ENCODE measurements at regions not wholly inside any gene's neighbourhood (a gene's known extent, or its start where the extent isn't known, plus 50 kb on each side); places are given as distances from the start of the nearest gene placed in this dataset.

DNA sequence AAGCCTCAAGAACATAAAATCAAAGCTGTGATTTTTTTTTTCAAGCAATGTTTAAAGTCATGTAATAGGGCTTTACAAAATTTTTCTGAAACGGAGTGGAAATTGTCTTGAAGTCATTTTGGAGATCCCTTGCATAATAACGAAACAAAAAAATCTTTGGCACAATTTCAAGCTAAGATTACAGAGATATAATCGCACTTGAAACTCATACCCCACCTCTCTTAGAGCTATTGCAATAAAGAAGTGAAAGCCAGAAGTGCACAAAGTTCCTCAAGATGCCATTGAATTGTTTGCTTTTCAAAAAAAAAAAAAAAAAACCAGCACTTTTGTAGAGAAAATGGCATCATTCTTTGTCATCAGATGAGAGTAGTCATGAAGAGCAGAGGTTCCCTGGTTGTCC, 152.3 kb downstream of the PAX3 start:
- H3K9me3 ChIP-seq = peaks cover 0 to 15% (median 0%) of the 10 kb centered on the region in 4 donors
- no peaks in the 10 kb centered on the region for H3K4me1 ChIP-seq
- H3K36me3 ChIP-seq = no peaks in the 10 kb centered on the region
- WGBS, 2 donors = 63 to 68% methylated on average over 3 of the region's 3 CpGs
- H3K27ac ChIP-seq = no peak overlapping the region
- no peaks in the 10 kb centered on the region for H3K27me3 ChIP-seq
- TF ChIP-seq EP300 (IDR thresholded peaks at IDR 0.05) (no peak), POLR2A (IDR thresholded peaks at IDR 0.05) (no peak)
- TF ChIP-seq, protein P1, sequence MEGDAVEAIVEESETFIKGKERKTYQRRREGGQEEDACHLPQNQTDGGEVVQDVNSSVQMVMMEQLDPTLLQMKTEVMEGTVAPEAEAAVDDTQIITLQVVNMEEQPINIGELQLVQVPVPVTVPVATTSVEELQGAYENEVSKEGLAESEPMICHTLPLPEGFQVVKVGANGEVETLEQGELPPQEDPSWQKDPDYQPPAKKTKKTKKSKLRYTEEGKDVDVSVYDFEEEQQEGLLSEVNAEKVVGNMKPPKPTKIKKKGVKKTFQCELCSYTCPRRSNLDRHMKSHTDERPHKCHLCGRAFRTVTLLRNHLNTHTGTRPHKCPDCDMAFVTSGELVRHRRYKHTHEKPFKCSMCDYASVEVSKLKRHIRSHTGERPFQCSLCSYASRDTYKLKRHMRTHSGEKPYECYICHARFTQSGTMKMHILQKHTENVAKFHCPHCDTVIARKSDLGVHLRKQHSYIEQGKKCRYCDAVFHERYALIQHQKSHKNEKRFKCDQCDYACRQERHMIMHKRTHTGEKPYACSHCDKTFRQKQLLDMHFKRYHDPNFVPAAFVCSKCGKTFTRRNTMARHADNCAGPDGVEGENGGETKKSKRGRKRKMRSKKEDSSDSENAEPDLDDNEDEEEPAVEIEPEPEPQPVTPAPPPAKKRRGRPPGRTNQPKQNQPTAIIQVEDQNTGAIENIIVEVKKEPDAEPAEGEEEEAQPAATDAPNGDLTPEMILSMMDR (IDR thresholded peaks at IDR 0.05) = no peak
- H3K4me3 ChIP-seq = no peak overlapping the region
- no peak for DNase-seq (ENCODE audit: low spot score in 2 of 2)

DNA sequence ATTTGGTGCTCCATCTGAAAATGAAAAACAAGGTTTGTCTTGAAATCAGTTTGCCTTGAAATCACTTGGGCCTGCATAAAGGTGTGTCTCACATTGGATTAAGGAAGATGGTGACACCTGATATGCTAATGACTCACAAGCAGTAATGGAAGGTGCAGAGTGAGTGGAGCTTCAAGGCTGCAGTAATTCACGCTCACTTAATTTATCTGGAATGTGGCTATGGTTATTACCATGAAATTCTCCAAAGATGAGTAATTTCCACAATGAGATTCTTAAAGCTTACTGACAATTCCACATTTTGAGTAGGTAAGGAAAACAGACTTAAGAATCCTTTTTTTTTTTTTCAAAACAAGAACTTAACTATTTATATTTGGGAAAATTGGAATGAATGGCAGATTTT, 156.8 kb downstream of the PAX3 start:
- Histone ChIP-seq H3K4me3 (no peak overlapping the region), H3K27ac (no peak overlapping the region), H3K27me3 (no peaks in the 10 kb centered on the region), H3K36me3 (no peaks in the 10 kb centered on the region), H3K9me3 (peaks cover 0 to 12% (median 0%) of the 10 kb centered on the region in 4 donors), H3K4me1 (no peaks in the 10 kb centered on the region)
- DNase-seq (ENCODE audit: low spot score in 2 of 2) = no peak
- TF ChIP-seq POLR2A (IDR thresholded peaks at IDR 0.05) (no peak), EP300 (IDR thresholded peaks at IDR 0.05) (no peak)
- TF ChIP-seq, protein P1 (IDR thresholded peaks at IDR 0.05) = no peak
- WGBS, 2 donors = 88% methylated on average over 1 of the region's 1 CpG

DNA sequence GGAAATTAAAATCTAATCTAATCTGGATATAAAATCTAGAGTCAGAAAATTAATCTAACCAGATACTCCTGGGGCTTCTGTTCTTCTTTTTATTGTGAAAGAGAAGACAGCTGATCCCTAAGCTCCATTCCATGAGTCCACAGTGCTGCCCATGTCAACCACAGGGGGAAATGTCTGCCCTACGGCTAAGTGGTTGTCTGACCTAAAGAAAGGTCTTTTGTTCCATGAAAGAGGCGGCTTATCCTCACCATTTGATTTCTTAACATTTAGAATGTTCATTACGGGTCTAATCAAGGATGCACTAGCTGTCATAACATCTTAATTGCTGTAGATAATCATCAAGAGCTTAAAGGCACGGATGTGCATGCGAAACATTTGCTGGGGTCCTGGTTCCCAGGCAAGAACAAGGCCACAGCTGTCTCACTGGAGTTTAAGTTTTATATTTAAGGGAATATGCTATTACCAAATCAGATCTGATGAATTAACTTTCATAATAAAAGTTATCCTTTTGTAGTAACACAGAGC, 162.6 kb downstream of the PAX3 start:
- no peak overlapping the region for H3K4me3 ChIP-seq
- H3K9me3 ChIP-seq = peaks cover 0 to 5% (median 0%) of the 10 kb centered on the region in 4 donors
- no peaks in the 10 kb centered on the region for H3K36me3 ChIP-seq
- H3K4me1 ChIP-seq = no peaks in the 10 kb centered on the region
- WGBS, 2 donors = 48 to 58% methylated on average over 5 of the region's 5 CpGs
- TF ChIP-seq, protein P1 (IDR thresholded peaks at IDR 0.05) = no peak
- no peak for TF ChIP-seq POLR2A (IDR thresholded peaks at IDR 0.05)
- TF ChIP-seq EP300 (IDR thresholded peaks at IDR 0.05) = no peak
- no peak overlapping the region for H3K27ac ChIP-seq
- no peaks in the 10 kb centered on the region for H3K27me3 ChIP-seq
- DNase-seq (ENCODE audit: low spot score in 2 of 2) = no peak

DNA sequence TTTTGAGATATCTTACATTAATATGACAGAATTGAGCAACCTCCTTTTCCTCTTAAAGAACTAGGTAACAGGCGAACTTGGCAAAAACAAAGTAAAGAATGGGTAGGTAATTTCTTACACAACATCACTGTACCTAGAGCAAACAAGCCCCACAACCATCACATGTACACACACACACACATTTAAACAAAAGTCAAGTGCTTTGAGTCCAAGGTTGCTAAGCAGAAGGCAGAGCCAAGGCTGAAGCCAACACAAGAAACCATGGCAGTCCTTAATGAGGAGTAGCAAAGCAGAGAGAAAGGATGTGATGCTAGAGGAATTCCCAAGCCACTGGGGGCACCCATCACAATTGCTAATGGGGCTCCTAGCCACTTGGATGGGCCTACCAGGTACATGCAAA, 164.1 kb downstream of the PAX3 start:
- Histone ChIP-seq H3K27ac (no peak overlapping the region), H3K4me3 (no peak overlapping the region), H3K9me3 (peaks cover 0 to 5% (median 0%) of the 10 kb centered on the region in 4 donors), H3K27me3 (no peaks in the 10 kb centered on the region), H3K4me1 (no peaks in the 10 kb centered on the region), H3K36me3 (no peaks in the 10 kb centered on the region)
- TF ChIP-seq EP300 (IDR thresholded peaks at IDR 0.05) = no peak
- TF ChIP-seq, protein P1 (IDR thresholded peaks at IDR 0.05) = no peak
- TF ChIP-seq POLR2A (IDR thresholded peaks at IDR 0.05) = no peak
- WGBS, 2 donors = 81 to 89% methylated on average over 1 of the region's 1 CpG
- no peak for DNase-seq (ENCODE audit: low spot score in 2 of 2)

DNA sequence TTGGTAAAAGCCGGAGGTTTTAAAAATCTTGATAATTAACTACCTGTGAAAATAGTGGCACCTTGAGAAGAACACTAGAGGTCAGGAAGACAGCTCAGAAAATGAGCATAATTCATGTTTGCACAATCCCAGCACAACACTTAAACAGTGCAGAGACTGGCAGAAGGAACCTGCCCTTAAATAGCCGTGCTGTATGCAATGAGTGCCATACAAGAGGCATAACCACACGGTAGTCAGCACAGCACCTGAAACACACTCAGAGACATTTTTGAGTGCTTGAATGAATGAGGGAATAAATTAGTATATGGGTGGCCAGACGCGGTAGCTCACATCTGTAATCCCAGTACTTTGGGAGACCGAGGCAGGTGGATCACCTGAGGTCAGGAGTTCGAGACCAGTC, 164.9 kb downstream of the PAX3 start:
- Histone ChIP-seq H3K4me1 (no peaks in the 10 kb centered on the region), H3K27ac (no peak overlapping the region), H3K9me3 (peaks cover 0 to 5% (median 0%) of the 10 kb centered on the region in 4 donors), H3K4me3 (no peak overlapping the region), H3K36me3 (no peaks in the 10 kb centered on the region), H3K27me3 (no peaks in the 10 kb centered on the region)
- WGBS, 2 donors = 88 to 96% methylated on average over 7 of the region's 7 CpGs
- no peak for DNase-seq (ENCODE audit: low spot score in 2 of 2)
- no peak for TF ChIP-seq POLR2A (IDR thresholded peaks at IDR 0.05)
- TF ChIP-seq, protein P1 (IDR thresholded peaks at IDR 0.05) = no peak
- TF ChIP-seq EP300 (IDR thresholded peaks at IDR 0.05) = no peak

All from tibial nerve (tissue), 4 donors.